HL-60 (cell line): ENCODE measurements at regions not wholly inside any gene's neighbourhood (a gene's known extent, or its start where the extent isn't known, plus 50 kb on each side); places are given as distances from the start of the nearest gene placed in this dataset.

Experiments
- DNase-seq, 2 experiments: peaks; one replicate each; pipeline ENCODE4 v3.0.0-alpha.2; 2010 to 2020; ENCODE audit warnings: low read depth in 1 of 2, low spot score in 1 of 2
- H3K27ac ChIP-seq: fragments of 250-450 bp; sonication (Bioruptor Pico); replicated peaks from 2 replicates; pipeline ENCODE4 v1.5.1; 2020; ENCODE audit warnings: mild to moderate bottlenecking, moderate library complexity
- H3K27me3 ChIP-seq: fragments of 250-450 bp; sonication (Bioruptor Pico); 2 replicates; pipeline ENCODE4 v1.5.1; 2021; ENCODE audit warnings: mild to moderate bottlenecking, moderate library complexity; ENCODE audit not compliant: insufficient read depth, poor library complexity, severe bottlenecking
- H3K4me3 ChIP-seq: replicated peaks from 2 replicates; pipeline ENCODE4 v1.5.1; 2011; ENCODE audit warnings: mild to moderate bottlenecking, control low read depth, low read length; ENCODE audit not compliant: insufficient read depth
- CTCF ChIP-seq: IDR thresholded peaks from one replicate; pipeline ENCODE4 v1.5.1; 2011; ENCODE audit warnings: low read length, control low read depth, inconsistent platforms; ENCODE audit not compliant: insufficient read depth
- GABPA ChIP-seq: IDR thresholded peaks from 2 replicates; pipeline ENCODE4 v1.6.1; 2012; ENCODE audit warnings: low read depth
- POLR2AphosphoS5 ChIP-seq: IDR thresholded peaks from 2 replicates; pipeline ENCODE4 v1.6.1; 2012; ENCODE audit warnings: low read depth
- REST ChIP-seq: IDR thresholded peaks from 2 replicates; pipeline ENCODE4 v1.6.1; 2012; ENCODE audit warnings: low read depth; ENCODE audit not compliant: insufficient replicate concordance
- SPI1 ChIP-seq: IDR thresholded peaks from 2 replicates; pipeline ENCODE4 v1.6.1; 2012; ENCODE audit warnings: low read depth, mild to moderate bottlenecking, borderline replicate concordance

- H3K4me3 ChIP-seq = no peak overlapping the region
- DNase-seq = no peak
- TF ChIP-seq CTCF (no peak), SPI1 (no peak), POLR2AphosphoS5 (no peak), GABPA (no peak), REST (no peak)
Observed at GRCh38 chr4:111837761-111838160, 307.5 kb upstream of the FAM241A start.

GRCh38 chr4:111838406-111838930 lies 306.8 kb upstream of the FAM241A start:
- H3K27me3 ChIP-seq = no peaks in the 10 kb centered on the region
- TF ChIP-seq CTCF = no peak
- TF ChIP-seq GABPA = no peak
- TF ChIP-seq SPI1 = no peak
- no peak for TF ChIP-seq REST
- no peak for TF ChIP-seq POLR2AphosphoS5
- no peak overlapping the region for H3K4me3 ChIP-seq
- no peak overlapping the region for H3K27ac ChIP-seq
- DNase-seq = no peak

More at GRCh38 chr4:111837761-111838160, 307.5 kb upstream of the FAM241A start:
- Histone ChIP-seq H3K27me3 (no peaks in the 10 kb centered on the region), H3K27ac (no peak overlapping the region)

GRCh38 chr4:111839141-111839540 lies 306.1 kb upstream of the FAM241A start:
- Histone ChIP-seq H3K4me3 (no peak overlapping the region), H3K27me3 (no peaks in the 10 kb centered on the region)
- TF ChIP-seq REST = no peak
- TF ChIP-seq CTCF = no peak
- TF ChIP-seq SPI1 = no peak
- no peak for TF ChIP-seq GABPA
- no peak for TF ChIP-seq POLR2AphosphoS5

More at GRCh38 chr4:111839141-111839540, 306.1 kb upstream of the FAM241A start:
- DNase-seq = no peak
- H3K27ac ChIP-seq = no peak overlapping the region
